Neural cell (in vitro differentiated cells): ENCODE measurements at regions not wholly inside any gene's neighbourhood (a gene's known extent, or its start where the extent isn't known, plus 50 kb on each side); places are given as distances from the start of the nearest gene placed in this dataset.
A peak's percentile ranks its signal among the peaks of the same experiment; 100 is the strongest.

Experiments used
- H2AFZ ChIP-seq: fragments of 200-600, 300-800 bp; sonication (generic), shearing (Covaris generic); 2 replicates; pipeline ENCODE4 v1.6.0; 2014; ENCODE audit warnings: low read depth, mild to moderate bottlenecking, antibody characterized with exemption, low read length, moderate library complexity
- H3F3A ChIP-seq: fragments of 200-600 bp; shearing (Covaris generic); 2 replicates; pipeline ENCODE4 v1.6.1; 2016; ENCODE audit warnings: mild to moderate bottlenecking, moderate library complexity, mixed read lengths, antibody characterized with exemption, low read length; ENCODE audit not compliant: insufficient read depth, poor library complexity, severe bottlenecking
- H3K27ac ChIP-seq: fragments of 200-600, 300-800 bp; sonication (generic), shearing (Covaris generic); 2 replicates; pipeline ENCODE4 v1.5.1; 2014; ENCODE audit warnings: mild to moderate bottlenecking, low read length, moderate library complexity
- H3K27me3 ChIP-seq: fragments of 300-800, 200-600 bp; sonication (generic), shearing (Covaris generic); 2 replicates; pipeline ENCODE4 v1.6.0; 2014; ENCODE audit warnings: mild to moderate bottlenecking, low read depth, low read length, moderate library complexity; ENCODE audit not compliant: insufficient read depth
- H3K36me3 ChIP-seq: fragments of 300-800, 200-600 bp; sonication (generic), shearing (Covaris generic); 2 replicates; pipeline ENCODE4 v1.5.1; 2014; ENCODE audit warnings: mild to moderate bottlenecking, antibody characterized with exemption, low read length, moderate library complexity; ENCODE audit not compliant: insufficient read depth
- H3K4me2 ChIP-seq: fragments of 300-800, 200-600 bp; sonication (generic), shearing (Covaris generic); 2 replicates; pipeline ENCODE4 v1.6.0; 2014; ENCODE audit warnings: mild to moderate bottlenecking, low read length
- H3K4me3 ChIP-seq: fragments of 300-800, 200-600 bp; sonication (generic), shearing (Covaris generic); 2 replicates; pipeline ENCODE4 v1.5.1; 2014; ENCODE audit warnings: mild to moderate bottlenecking, low read length, moderate library complexity
- H3K79me2 ChIP-seq: fragments of 200-600 bp; shearing (Covaris generic); replicated peaks from 2 replicates; pipeline ENCODE4 v1.6.0; 2014; ENCODE audit warnings: mild to moderate bottlenecking, low read length, moderate library complexity; ENCODE audit not compliant: insufficient read depth
- H3K9ac ChIP-seq: fragments of 300-800, 200-600 bp; sonication (generic), shearing (Covaris generic); 2 replicates; pipeline ENCODE4 v1.6.1; 2016; ENCODE audit warnings: mild to moderate bottlenecking, low read length, mixed read lengths
- H3K9me2 ChIP-seq: fragments of 200-600 bp; shearing (Covaris generic); 2 replicates; pipeline ENCODE4 v1.6.1; 2016; ENCODE audit warnings: mild to moderate bottlenecking, low read length, mixed read lengths; ENCODE audit not compliant: insufficient read depth
- H3K9me3 ChIP-seq: fragments of 200-600, 300-800 bp; sonication (generic), shearing (Covaris generic); 2 replicates; pipeline ENCODE4 v1.6.1; 2016; ENCODE audit warnings: mild to moderate bottlenecking, mixed run types, low read length, moderate library complexity, mixed read lengths
- H4K20me1 ChIP-seq: fragments of 200-600 bp; shearing (Covaris generic); 2 replicates; pipeline ENCODE4 v1.6.1; 2016; ENCODE audit warnings: mild to moderate bottlenecking, mixed run types; ENCODE audit not compliant: insufficient read depth
- CTCF ChIP-seq: fragments of 450-650 bp; IDR thresholded peaks from 2 replicates; pipeline ENCODE4 v1.5.1; 2014; ENCODE audit warnings: antibody characterized with exemption, mild to moderate bottlenecking, moderate library complexity; ENCODE audit not compliant: poor library complexity, severe bottlenecking
- EP300 ChIP-seq: fragments of 450-650 bp; conservative IDR thresholded peaks from 2 replicates; pipeline ENCODE4 v1.6.1; 2014; ENCODE audit warnings: antibody characterized with exemption, mild to moderate bottlenecking, moderate library complexity; ENCODE audit not compliant: poor library complexity, severe bottlenecking
- EZH2 ChIP-seq: fragments of 200-600, 300-800 bp; shearing (Covaris generic), sonication (generic); IDR thresholded peaks from 2 replicates; pipeline ENCODE4 v1.6.1; 2014; ENCODE audit warnings: antibody characterized with exemption, low read length, borderline replicate concordance, mild to moderate bottlenecking; ENCODE audit not compliant: insufficient read depth, poor library complexity, severe bottlenecking
- MXI1 ChIP-seq: fragments of 450-650 bp; conservative IDR thresholded peaks from 2 replicates; pipeline ENCODE4 v1.6.1; 2014; ENCODE audit warnings: antibody characterized with exemption, mild to moderate bottlenecking; ENCODE audit not compliant: poor library complexity, severe bottlenecking
- POLR2AphosphoS5 ChIP-seq: IDR thresholded peaks from 2 replicates; pipeline ENCODE4 v1.6.1; 2012
- RAD21 ChIP-seq: fragments of 450-650 bp; conservative IDR thresholded peaks from 2 replicates; pipeline ENCODE4 v1.6.1; 2014; ENCODE audit warnings: antibody characterized with exemption, mild to moderate bottlenecking, moderate library complexity
- REST ChIP-seq: IDR thresholded peaks from 2 replicates; pipeline ENCODE4 v1.6.1; 2012; ENCODE audit warnings: borderline replicate concordance
- SMC3 ChIP-seq: fragments of 450-650 bp; conservative IDR thresholded peaks from 2 replicates; pipeline ENCODE4 v1.6.1; 2014; ENCODE audit warnings: antibody characterized with exemption, mild to moderate bottlenecking, moderate library complexity; ENCODE audit not compliant: poor library complexity
- TAF1 ChIP-seq: IDR thresholded peaks from 2 replicates; pipeline ENCODE4 v1.6.1; 2012; ENCODE audit warnings: low read depth

GRCh38 chr5:54837981-54838380, 147.4 kb downstream of the ESM1 start:
- Histone ChIP-seq H3K36me3 (no peaks in the 10 kb centered on the region), H3F3A (peaks cover 4% of the 10 kb centered on the region), H2AFZ (no peak overlapping the region), H3K4me3 (no peak overlapping the region), H3K79me2 (no peaks in the 10 kb centered on the region), H3K9me3 (no peaks in the 10 kb centered on the region), H3K9me2 (no peaks in the 10 kb centered on the region), H4K20me1 (no peaks in the 10 kb centered on the region), H3K9ac (no peak overlapping the region), H3K27me3 (no peaks in the 10 kb centered on the region), H3K27ac (peak overlapping the region; percentile 53), H3K4me2 (no peak overlapping the region)
- TF ChIP-seq EZH2 (no peak), SMC3 (no peak), CTCF (no peak), TAF1 (no peak)

GRCh38 chr5:54837093-54837492, 148.3 kb downstream of the ESM1 start:
- Histone ChIP-seq H3K27ac (no peak overlapping the region), H3K4me2 (no peak overlapping the region), H3K9ac (no peak overlapping the region)

More at GRCh38 chr5:54837093-54837492, 148.3 kb downstream of the ESM1 start:
- no peaks in the 10 kb centered on the region for H3K79me2 ChIP-seq
- H4K20me1 ChIP-seq: no peaks in the 10 kb centered on the region
- peaks cover 4% of the 10 kb centered on the region for H3F3A ChIP-seq
- no peak overlapping the region for H2AFZ ChIP-seq
- H3K9me2 ChIP-seq: no peaks in the 10 kb centered on the region
- no peak overlapping the region for H3K4me3 ChIP-seq
- no peaks in the 10 kb centered on the region for H3K36me3 ChIP-seq
- no peaks in the 10 kb centered on the region for H3K27me3 ChIP-seq
- H3K9me3 ChIP-seq: no peaks in the 10 kb centered on the region
- no peak for TF ChIP-seq TAF1
- TF ChIP-seq REST: no peak
- TF ChIP-seq EP300: no peak
- TF ChIP-seq RAD21: no peak
- no peak for TF ChIP-seq POLR2AphosphoS5
- no peak for TF ChIP-seq SMC3
- TF ChIP-seq EZH2: no peak
- TF ChIP-seq MXI1: no peak
- TF ChIP-seq CTCF: no peak
